Activated T-helper 1 cell treated with anti-CD3 and anti-CD28 coated beads, Interleukin-2, amount 50 U/mL, for 16 hours (primary cell): ENCODE measurements at regions not wholly inside any gene's neighbourhood (a gene's known extent, or its start where the extent isn't known, plus 50 kb on each side); places are given as distances from the start of the nearest gene placed in this dataset.

ENCODE experiments used
- DNase-seq, 2 donors: peaks; one replicate each; pipeline ENCODE4 v3.0.0-alpha.2; 2020; ENCODE audit warnings: low read depth in 1 of 2, low spot score in 1 of 2

- DNase-seq, result no peak
Measured at GRCh38 chr9:107431461-107431860, 58.1 kb downstream of the KLF4 start.

GRCh38 chr9:107430071-107430470 lies 59.5 kb downstream of the KLF4 start:
- no peak for DNase-seq

- DNase-seq, result no peak
Measured at GRCh38 chr9:107426126-107426525, 63.4 kb downstream of the KLF4 start.

- DNase-seq, result peak; percentile 7 to 18
Measured at GRCh38 chr9:107425101-107426025, 64.2 kb downstream of the KLF4 start.

GRCh38 chr9:107423540-107423939 lies 66.0 kb downstream of the KLF4 start:
- DNase-seq, result no peak

- no peak for DNase-seq
Measured at GRCh38 chr9:107422189-107423185, 67.1 kb downstream of the KLF4 start.

- no peak for DNase-seq
Measured at GRCh38 chr9:107410420-107410819, 79.1 kb downstream of the KLF4 start.

- DNase-seq, result no peak
Measured at GRCh38 chr9:107409581-107410389, 79.8 kb downstream of the KLF4 start.

GRCh38 chr9:107407675-107408074 lies 81.9 kb downstream of the KLF4 start:
- no peak for DNase-seq

- no peak for DNase-seq
Measured at GRCh38 chr9:107405511-107405910, 84.1 kb downstream of the KLF4 start.

GRCh38 chr9:107404736-107405135 lies 84.8 kb downstream of the KLF4 start:
- no peak for DNase-seq

GRCh38 chr9:107404161-107404560 lies 85.4 kb downstream of the KLF4 start:
- no peak for DNase-seq

GRCh38 chr9:107397076-107398044 lies 92.2 kb downstream of the KLF4 start:
- DNase-seq, result no peak

GRCh38 chr9:107394264-107394663 lies 95.3 kb downstream of the KLF4 start:
- no peak for DNase-seq

- DNase-seq, result no peak
Measured at GRCh38 chr9:107390778-107391177, 98.8 kb downstream of the KLF4 start.

GRCh38 chr9:107390279-107390678 lies 99.3 kb downstream of the KLF4 start:
- no peak for DNase-seq

GRCh38 chr9:107389617-107390071 lies 99.9 kb downstream of the KLF4 start:
- no peak for DNase-seq

GRCh38 chr9:107388890-107389289 lies 100.7 kb downstream of the KLF4 start:
- no peak for DNase-seq

- DNase-seq, result no peak
Measured at GRCh38 chr9:107387409-107387808, 102.2 kb downstream of the KLF4 start.

- DNase-seq, result no peak
Measured at GRCh38 chr9:107386396-107386795, 103.2 kb downstream of the KLF4 start.
